H9 (cell line): ENCODE measurements at regions not wholly inside any gene's neighbourhood (a gene's known extent, or its start where the extent isn't known, plus 50 kb on each side); places are given as distances from the start of the nearest gene placed in this dataset.

Experiments
- DNase-seq: peaks from one replicate; pipeline ENCODE4 v3.0.0-alpha.2; 2017
- H2AFZ ChIP-seq: one replicate; pipeline ENCODE4 v1.6.1; 2013; ENCODE audit warnings: mild to moderate bottlenecking, low read length, control low read depth, moderate library complexity
- H2AK5ac ChIP-seq: 2 replicates; pipeline ENCODE4 v1.6.1; 2013; ENCODE audit warnings: low read length, control low read depth, mixed read lengths; ENCODE audit not compliant: insufficient read length
- H2BK120ac ChIP-seq: one replicate; pipeline ENCODE4 v1.6.1; 2013; ENCODE audit warnings: low read depth, mild to moderate bottlenecking, low read length, control low read depth, inconsistent platforms; ENCODE audit not compliant: poor library complexity, severe bottlenecking
- H2BK12ac ChIP-seq: 2 replicates; pipeline ENCODE4 v1.6.1; 2013; ENCODE audit warnings: low read length, control low read depth, mixed read lengths, low read depth; ENCODE audit not compliant: insufficient read length
- H2BK15ac ChIP-seq: 2 replicates; pipeline ENCODE4 v1.6.1; 2013; ENCODE audit warnings: low read depth, low read length, control low read depth
- H2BK20ac ChIP-seq: one replicate; pipeline ENCODE4 v1.6.1; 2013; ENCODE audit warnings: low read depth, mild to moderate bottlenecking, low read length, control low read depth, inconsistent platforms; ENCODE audit not compliant: poor library complexity, severe bottlenecking
- H2BK5ac ChIP-seq: 2 replicates; pipeline ENCODE4 v1.6.1; 2013; ENCODE audit warnings: low read length, control low read depth, mixed read lengths; ENCODE audit not compliant: insufficient read length
- H3K14ac ChIP-seq: 2 replicates; pipeline ENCODE4 v1.6.1; 2013; ENCODE audit warnings: low read length, control low read depth; ENCODE audit not compliant: insufficient read depth
- H3K18ac ChIP-seq: 2 replicates; pipeline ENCODE4 v1.6.1; 2013; ENCODE audit warnings: low read depth, mild to moderate bottlenecking, mixed read lengths, low read length, control low read depth; ENCODE audit not compliant: insufficient read length
- H3K23ac ChIP-seq: 2 replicates; pipeline ENCODE4 v1.6.1; 2013; ENCODE audit warnings: low read length, control low read depth, mixed read lengths, low read depth; ENCODE audit not compliant: insufficient read length
- H3K23me2 ChIP-seq: 2 replicates; pipeline ENCODE4 v1.6.1; 2013; ENCODE audit warnings: low read depth, mild to moderate bottlenecking, mixed read lengths, low read length, control low read depth; ENCODE audit not compliant: insufficient read length, poor library complexity, severe bottlenecking
- H3K27ac ChIP-seq: 2 replicates; pipeline ENCODE4 v1.5.1; 2013; ENCODE audit warnings: low read length, control low read depth, mixed read lengths, low read depth; ENCODE audit not compliant: insufficient read length
- H3K27me3 ChIP-seq: 2 replicates; pipeline ENCODE4 v1.6.1; 2013; ENCODE audit warnings: low read length, control low read depth, inconsistent platforms; ENCODE audit not compliant: insufficient read depth
- H3K4ac ChIP-seq: 2 replicates; pipeline ENCODE4 v1.6.1; 2013; ENCODE audit warnings: low read depth, mild to moderate bottlenecking, control low read depth, inconsistent platforms, low read length, moderate library complexity
- H3K4me1 ChIP-seq: 2 replicates; pipeline ENCODE4 v1.6.1; 2013; ENCODE audit warnings: low read length, control low read depth, inconsistent platforms; ENCODE audit not compliant: insufficient read depth
- H3K4me2 ChIP-seq: 2 replicates; pipeline ENCODE4 v1.6.1; 2013; ENCODE audit warnings: low read length, control low read depth, mixed read lengths; ENCODE audit not compliant: insufficient read length, insufficient read depth
- H3K56ac ChIP-seq: 2 replicates; pipeline ENCODE4 v1.6.1; 2013; ENCODE audit warnings: low read depth, mild to moderate bottlenecking, mixed read lengths, low read length, control low read depth; ENCODE audit not compliant: insufficient read length
- H3K79me1 ChIP-seq: 2 replicates; pipeline ENCODE4 v1.6.1; 2013; ENCODE audit warnings: low read depth, mild to moderate bottlenecking, moderate library complexity, low read length, control low read depth, inconsistent platforms; ENCODE audit not compliant: insufficient read depth, poor library complexity, severe bottlenecking
- H3K79me2 ChIP-seq: 2 replicates; pipeline ENCODE4 v1.6.1; 2013; ENCODE audit warnings: low read length, control low read depth, inconsistent platforms; ENCODE audit not compliant: insufficient read depth
- H3K9ac ChIP-seq: 2 replicates; pipeline ENCODE4 v1.6.1; 2013; ENCODE audit warnings: low read length, control low read depth, mixed read lengths; ENCODE audit not compliant: insufficient read length; ENCODE audit errors: extremely low read depth
- H3K9me3 ChIP-seq: one replicate; pipeline ENCODE4 v1.6.1; 2013; ENCODE audit warnings: low read depth, low read length, inconsistent platforms; ENCODE audit not compliant: control insufficient read depth
- H3T11ph ChIP-seq: one replicate; pipeline ENCODE4 v1.6.1; 2013; ENCODE audit warnings: mild to moderate bottlenecking, low read length, control low read depth, inconsistent platforms
- H4K20me1 ChIP-seq: one replicate; pipeline ENCODE4 v1.6.1; 2013; ENCODE audit not compliant: control insufficient read depth, insufficient read length, insufficient read depth
- H4K5ac ChIP-seq: 2 replicates; pipeline ENCODE4 v1.6.1; 2013; ENCODE audit warnings: low read depth, mild to moderate bottlenecking, mixed read lengths, low read length, control low read depth; ENCODE audit not compliant: insufficient read length
- H4K8ac ChIP-seq: replicated peaks from 2 replicates; pipeline ENCODE4 v1.6.1; 2013; ENCODE audit warnings: low read length, control low read depth, mixed read lengths, low read depth; ENCODE audit not compliant: insufficient read length
- H4K91ac ChIP-seq: 2 replicates; pipeline ENCODE4 v1.6.1; 2013; ENCODE audit warnings: low read depth, mild to moderate bottlenecking, moderate library complexity, mixed read lengths, low read length, control low read depth; ENCODE audit not compliant: insufficient read length
- H3K27ac Mint-ChIP-seq, 3 experiments: 2 replicates in 2 of 3; 3 replicates in 1 of 3; pipeline ENCODE4 v1.8.0; 2020 to 2021; ENCODE audit warnings: mixed read lengths in 3 of 3, mild to moderate bottlenecking in 1 of 3, moderate library complexity in 1 of 3
- H3K27me3 Mint-ChIP-seq: 2 replicates; pipeline ENCODE4 v1.8.0; 2021; ENCODE audit warnings: low read depth, mild to moderate bottlenecking, moderate library complexity, mixed read lengths
- H3K36me3 Mint-ChIP-seq, 3 experiments: 2 replicates in 2 of 3; 3 replicates in 1 of 3; pipeline ENCODE4 v1.8.0; 2020 to 2021; ENCODE audit warnings: low read depth in 3 of 3, mixed read lengths in 3 of 3; ENCODE audit not compliant: insufficient read depth in 1 of 3
- H3K4me1 Mint-ChIP-seq, 2 experiments: 2 replicates each; pipeline ENCODE4 v1.8.0; 2020; ENCODE audit warnings: mixed read lengths in 2 of 2
- H3K4me3 Mint-ChIP-seq, 2 experiments: 2 replicates in 1 of 2; 3 replicates in 1 of 2; pipeline ENCODE4 v1.8.0; 2020 to 2021; ENCODE audit warnings: mild to moderate bottlenecking in 2 of 2, mixed read lengths in 2 of 2, moderate library complexity in 1 of 2
- H3K9me3 Mint-ChIP-seq, 2 experiments: 2 replicates in 1 of 2; 3 replicates in 1 of 2; pipeline ENCODE4 v1.8.0; 2020; ENCODE audit warnings: mild to moderate bottlenecking in 2 of 2, mixed read lengths in 2 of 2, moderate library complexity in 1 of 2
- WGBS: extraction: QIAGEN DNeasy Blood & Tissue Kit; methylation state at CpG from one replicate; pipeline ENCODE4 v1.1.7; 2013; ENCODE audit warnings: missing lambda C conversion rate, low lambda C conversion rate, mixed read lengths; ENCODE audit not compliant: insufficient read length; ENCODE audit errors: extremely low coverage; 5-methylcytosine and 5-hydroxymethylcytosine counted together
- TF ChIP-seq, protein P1 (sequence below): fragments of 200-600 bp; sonication (generic); conservative IDR thresholded peaks from 3 replicates; pipeline ENCODE4 v1.8.0; 2021; ENCODE audit warnings: antibody characterized with exemption, mild to moderate bottlenecking

DNA sequence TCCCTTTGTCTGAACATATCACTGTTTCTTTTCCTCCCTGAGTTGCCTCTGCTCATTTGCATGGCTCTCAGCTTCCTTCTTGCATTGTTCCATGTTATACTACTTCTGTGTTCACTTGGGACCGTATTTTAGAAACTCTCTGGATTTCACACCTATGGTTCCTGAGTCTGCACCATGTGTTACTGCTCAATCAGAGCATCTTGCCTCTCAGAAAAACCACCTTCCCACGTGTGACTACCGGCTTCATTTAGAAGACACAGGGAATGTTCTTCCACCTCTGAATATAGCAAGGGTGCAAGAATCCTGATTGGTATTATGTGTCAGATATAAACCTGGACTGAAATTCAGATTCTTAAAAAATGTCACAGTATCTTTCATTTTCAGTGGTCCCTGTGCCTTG, 731.2 kb downstream of the TDRD15 start:
- Histone ChIP-seq H2AFZ (no peak overlapping the region), H3K18ac (no peak overlapping the region), H2BK20ac (no peak overlapping the region), H3K23me2 (no peaks in the 10 kb centered on the region), H4K8ac (no peak overlapping the region), H3K79me2 (no peaks in the 10 kb centered on the region), H3K23ac (no peak overlapping the region), H4K91ac (no peak overlapping the region), H2BK5ac (no peak overlapping the region), H2BK15ac (no peak overlapping the region), H3T11ph (no peak overlapping the region), H3K56ac (no peak overlapping the region), H4K20me1 (no peaks in the 10 kb centered on the region), H3K27ac (no peak overlapping the region), H3K4me1 (no peaks in the 10 kb centered on the region), H3K14ac (no peak overlapping the region), H3K9ac (no peak overlapping the region), H3K4ac (no peak overlapping the region), H3K27me3 (no peaks in the 10 kb centered on the region), H2BK12ac (no peak overlapping the region), H3K79me1 (no peaks in the 10 kb centered on the region), H4K5ac (no peak overlapping the region), H3K4me2 (no peak overlapping the region), H2BK120ac (no peak overlapping the region), H2AK5ac (no peak overlapping the region), H3K9me3 (no peaks in the 10 kb centered on the region)
- TF ChIP-seq, protein P1, sequence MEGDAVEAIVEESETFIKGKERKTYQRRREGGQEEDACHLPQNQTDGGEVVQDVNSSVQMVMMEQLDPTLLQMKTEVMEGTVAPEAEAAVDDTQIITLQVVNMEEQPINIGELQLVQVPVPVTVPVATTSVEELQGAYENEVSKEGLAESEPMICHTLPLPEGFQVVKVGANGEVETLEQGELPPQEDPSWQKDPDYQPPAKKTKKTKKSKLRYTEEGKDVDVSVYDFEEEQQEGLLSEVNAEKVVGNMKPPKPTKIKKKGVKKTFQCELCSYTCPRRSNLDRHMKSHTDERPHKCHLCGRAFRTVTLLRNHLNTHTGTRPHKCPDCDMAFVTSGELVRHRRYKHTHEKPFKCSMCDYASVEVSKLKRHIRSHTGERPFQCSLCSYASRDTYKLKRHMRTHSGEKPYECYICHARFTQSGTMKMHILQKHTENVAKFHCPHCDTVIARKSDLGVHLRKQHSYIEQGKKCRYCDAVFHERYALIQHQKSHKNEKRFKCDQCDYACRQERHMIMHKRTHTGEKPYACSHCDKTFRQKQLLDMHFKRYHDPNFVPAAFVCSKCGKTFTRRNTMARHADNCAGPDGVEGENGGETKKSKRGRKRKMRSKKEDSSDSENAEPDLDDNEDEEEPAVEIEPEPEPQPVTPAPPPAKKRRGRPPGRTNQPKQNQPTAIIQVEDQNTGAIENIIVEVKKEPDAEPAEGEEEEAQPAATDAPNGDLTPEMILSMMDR: no peak
- Mint-ChIP-seq H3K9me3 (peaks cover 0 to 2% of the 10 kb centered on the region in 2 experiments; a peak in 1 of 5 replicates), H3K4me1 (peaks cover 9 to 11% of the 10 kb centered on the region in 2 experiments), H3K4me3 (no peak overlapping the region), H3K27ac (no peak overlapping the region), H3K27me3 (no peaks in the 10 kb centered on the region), H3K36me3 (no peaks in the 10 kb centered on the region; a peak in 1 of 7 replicates)
- no peak for DNase-seq
- no CpG with 5 or more reads among the region's 3 CpGs for WGBS
